ENCODE measurements at regions not wholly inside any gene's neighbourhood (a gene's known extent, or its start where the extent isn't known, plus 50 kb on each side); places are given as distances from the start of the nearest gene placed in this dataset.

- Histone ChIP-seq H3K4me2 (ENCODE audit: low read length) (no peak overlapping the region), H3K4me3 (ENCODE audit: low read length) (no peak overlapping the region), H2AFZ (ENCODE audit: low read depth, low read length) (no peak overlapping the region), H3K79me2 (ENCODE audit: low read length) (no peaks in the 10 kb centered on the region), H3K36me3 (replicated peaks; ENCODE audit: low read depth, low read length) (no peaks in the 10 kb centered on the region), H4K20me1 (ENCODE audit: insufficient read depth, low read length) (no peaks in the 10 kb centered on the region), H3K27ac (ENCODE audit: low read length) (no peak overlapping the region), H3K9ac (ENCODE audit: low read length) (no peak overlapping the region), H3K27me3 (ENCODE audit: low read depth, low read length) (0 out of 2 replicates have a peak, but pooled peaks cover 6% of the 10 kb centered on the region), H3K4me1 (ENCODE audit: low read length) (no peaks in the 10 kb centered on the region), H3K9me3 (ENCODE audit: insufficient read depth, low read length) (no peaks in the 10 kb centered on the region)
- TF ChIP-seq CTCF (IDR thresholded peaks at IDR 0.05; ENCODE audit: low read depth, low read length) (no peak), EZH2phosphoT487 (IDR thresholded peaks at IDR 0.05; ENCODE audit: low read depth) (no peak)
Observed at GRCh38 chr2:100211521-100211920, 69.1 kb upstream of the AFF3 start.

- H4K20me1 ChIP-seq (ENCODE audit: insufficient read depth, low read length) = no peaks in the 10 kb centered on the region
- no peaks in the 10 kb centered on the region for H3K36me3 ChIP-seq (replicated peaks; ENCODE audit: low read depth, low read length)
- H3K9ac ChIP-seq (ENCODE audit: low read length) = no peak overlapping the region
- H3K4me2 ChIP-seq (ENCODE audit: low read length) = no peak overlapping the region
- H3K4me1 ChIP-seq (ENCODE audit: low read length) = no peaks in the 10 kb centered on the region
- TF ChIP-seq EZH2phosphoT487 (IDR thresholded peaks at IDR 0.05; ENCODE audit: low read depth) = no peak
- no peak for TF ChIP-seq CTCF (IDR thresholded peaks at IDR 0.05; ENCODE audit: low read depth, low read length)
- no peak overlapping the region for H2AFZ ChIP-seq (ENCODE audit: low read depth, low read length)
- no peaks in the 10 kb centered on the region for H3K79me2 ChIP-seq (ENCODE audit: low read length)
- peaks cover 13% of the 10 kb centered on the region; the same call in 1 of the 2 replicates for H3K27me3 ChIP-seq (ENCODE audit: low read depth, low read length)
- no peaks in the 10 kb centered on the region for H3K9me3 ChIP-seq (ENCODE audit: insufficient read depth, low read length)
- no peak overlapping the region for H3K27ac ChIP-seq (ENCODE audit: low read length)
- H3K4me3 ChIP-seq (ENCODE audit: low read length) = no peak overlapping the region
Observed at GRCh38 chr2:100208141-100208770, 65.9 kb upstream of the AFF3 start.

GRCh38 chr2:100207411-100207885 is 65.1 kb upstream of the AFF3 start:
- Histone ChIP-seq H3K4me2 (ENCODE audit: low read length) (no peak overlapping the region), H3K27me3 (ENCODE audit: low read depth, low read length) (peaks cover 13% of the 10 kb centered on the region; the same call in 1 of the 2 replicates), H3K9me3 (ENCODE audit: insufficient read depth, low read length) (no peaks in the 10 kb centered on the region), H3K9ac (ENCODE audit: low read length) (no peak overlapping the region), H3K4me1 (ENCODE audit: low read length) (no peaks in the 10 kb centered on the region), H3K27ac (ENCODE audit: low read length) (no peak overlapping the region), H3K36me3 (replicated peaks; ENCODE audit: low read depth, low read length) (no peaks in the 10 kb centered on the region), H4K20me1 (ENCODE audit: insufficient read depth, low read length) (no peaks in the 10 kb centered on the region), H2AFZ (ENCODE audit: low read depth, low read length) (no peak overlapping the region), H3K4me3 (ENCODE audit: low read length) (no peak overlapping the region), H3K79me2 (ENCODE audit: low read length) (no peaks in the 10 kb centered on the region)
- TF ChIP-seq CTCF (IDR thresholded peaks at IDR 0.05; ENCODE audit: low read depth, low read length) (no peak), EZH2phosphoT487 (IDR thresholded peaks at IDR 0.05; ENCODE audit: low read depth) (no peak)

GRCh38 chr2:100206731-100207255 is 64.4 kb upstream of the AFF3 start:
- no peaks in the 10 kb centered on the region for H3K4me1 ChIP-seq (ENCODE audit: low read length)
- H3K4me3 ChIP-seq (ENCODE audit: low read length) = no peak overlapping the region

More at GRCh38 chr2:100206731-100207255, 64.4 kb upstream of the AFF3 start:
- no peak overlapping the region for H2AFZ ChIP-seq (ENCODE audit: low read depth, low read length)
- TF ChIP-seq EZH2phosphoT487 (IDR thresholded peaks at IDR 0.05; ENCODE audit: low read depth) (no peak), CTCF (IDR thresholded peaks at IDR 0.05; ENCODE audit: low read depth, low read length) (no peak)
- no peaks in the 10 kb centered on the region for H4K20me1 ChIP-seq (ENCODE audit: insufficient read depth, low read length)
- no peak overlapping the region for H3K9ac ChIP-seq (ENCODE audit: low read length)
- H3K4me2 ChIP-seq (ENCODE audit: low read length) = no peak overlapping the region
- H3K27ac ChIP-seq (ENCODE audit: low read length) = no peak overlapping the region
- H3K36me3 ChIP-seq (replicated peaks; ENCODE audit: low read depth, low read length) = no peaks in the 10 kb centered on the region
- no peaks in the 10 kb centered on the region for H3K9me3 ChIP-seq (ENCODE audit: insufficient read depth, low read length)
- no peaks in the 10 kb centered on the region for H3K79me2 ChIP-seq (ENCODE audit: low read length)
- H3K27me3 ChIP-seq (ENCODE audit: low read depth, low read length) = peaks cover 13% of the 10 kb centered on the region; the same call in 1 of the 2 replicates

Data from OCI-LY3 (cell line).